NK-92 treated with Interleukin-12 subunit alpha and Interleukin-12 subunit beta, amount 100 ng/mL, for 24 hours (cell line): ENCODE measurements at regions not wholly inside any gene's neighbourhood (a gene's known extent, or its start where the extent isn't known, plus 50 kb on each side); places are given as distances from the start of the nearest gene placed in this dataset.
"Not testable (repeated sequence)": the region's sequence is repeated elsewhere in the genome, so short reads cannot be mapped to it uniquely, and the experiment has no call there.

Experiments used
- DNase-seq: peaks from one replicate; lab custom pipeline; 2025; lab: John Stamatoyannopoulos, UW

- DNase-seq = no peak
These were observed 632.2 kb downstream of the TENT5A start for GRCh38 chr6:81120280-81120679.

GRCh38 chr6:81105998-81106397 lies 646.5 kb downstream of the TENT5A start:
- DNase-seq = no peak

- no peak for DNase-seq
These were observed 654.2 kb downstream of the TENT5A start for GRCh38 chr6:81098109-81098814.

GRCh38 chr6:81096464-81096863 lies 656.0 kb downstream of the TENT5A start:
- not testable (repeated sequence) for DNase-seq

GRCh38 chr6:81093051-81093450 lies 659.4 kb downstream of the TENT5A start:
- DNase-seq = no peak

GRCh38 chr6:81088145-81088544 lies 664.3 kb downstream of the TENT5A start:
- no peak for DNase-seq

- DNase-seq = no peak
These were observed 665.5 kb downstream of the TENT5A start for GRCh38 chr6:81086991-81087390.

- no peak for DNase-seq
These were observed 667.1 kb downstream of the TENT5A start for GRCh38 chr6:81085431-81085790.

- no peak for DNase-seq
These were observed 667.6 kb downstream of the TENT5A start for GRCh38 chr6:81084776-81085430.

GRCh38 chr6:81075974-81076373 lies 676.5 kb downstream of the TENT5A start:
- no peak for DNase-seq

- no peak for DNase-seq
These were observed 679.2 kb downstream of the TENT5A start for GRCh38 chr6:81073318-81073717.

GRCh38 chr6:81071121-81071520 lies 681.4 kb downstream of the TENT5A start:
- no peak for DNase-seq

- DNase-seq = no peak
These were observed 685.4 kb downstream of the TENT5A start for GRCh38 chr6:81067057-81067456.

GRCh38 chr6:81063891-81064290 lies 688.6 kb downstream of the TENT5A start:
- DNase-seq = no peak

- no peak for DNase-seq
These were observed 698.4 kb downstream of the TENT5A start for GRCh38 chr6:81054036-81054435.

- DNase-seq = no peak
These were observed 700.5 kb downstream of the TENT5A start for GRCh38 chr6:81051952-81052351.

GRCh38 chr6:81049425-81050042 lies 702.9 kb downstream of the TENT5A start:
- no peak for DNase-seq

- DNase-seq = no peak
These were observed 721.1 kb downstream of the TENT5A start for GRCh38 chr6:81031416-81031815.

- no peak for DNase-seq
These were observed 726.4 kb downstream of the TENT5A start for GRCh38 chr6:81026041-81026553.

GRCh38 chr6:81023709-81024108 lies 728.8 kb downstream of the TENT5A start:
- no peak for DNase-seq

- DNase-seq = no peak
These were observed 729.4 kb downstream of the TENT5A start for GRCh38 chr6:81023007-81023582.

GRCh38 chr6:81017586-81017985 lies 734.9 kb downstream of the TENT5A start:
- not testable (repeated sequence) for DNase-seq

GRCh38 chr6:81003894-81004293 lies 748.6 kb downstream of the TENT5A start:
- DNase-seq = no peak
